Activated CD8-positive, alpha-beta memory T cell treated with anti-CD3 and anti-CD28 coated beads for 36 hours (primary cell): ENCODE measurements at regions not wholly inside any gene's neighbourhood (a gene's known extent, or its start where the extent isn't known, plus 50 kb on each side); places are given as distances from the start of the nearest gene placed in this dataset.
"Not testable (repeated sequence)": the region's sequence is repeated elsewhere in the genome, so short reads cannot be mapped to it uniquely, and the experiment has no call there.

Experiments
- CTCF ChIA-PET: fragments of 350-600 bp; sonication (Branson Sonifier 250); formaldehyde crosslinking; loops from one replicate; lab custom pipeline; 2021; ENCODE audit warnings: antibody characterized with exemption; lab: Charles Lee
- POLR2A ChIA-PET: fragments of 350-600 bp; sonication (Branson Sonifier 250); formaldehyde crosslinking; loops from one replicate; lab custom pipeline; 2021; ENCODE audit warnings: antibody characterized with exemption; lab: Charles Lee

DNA sequence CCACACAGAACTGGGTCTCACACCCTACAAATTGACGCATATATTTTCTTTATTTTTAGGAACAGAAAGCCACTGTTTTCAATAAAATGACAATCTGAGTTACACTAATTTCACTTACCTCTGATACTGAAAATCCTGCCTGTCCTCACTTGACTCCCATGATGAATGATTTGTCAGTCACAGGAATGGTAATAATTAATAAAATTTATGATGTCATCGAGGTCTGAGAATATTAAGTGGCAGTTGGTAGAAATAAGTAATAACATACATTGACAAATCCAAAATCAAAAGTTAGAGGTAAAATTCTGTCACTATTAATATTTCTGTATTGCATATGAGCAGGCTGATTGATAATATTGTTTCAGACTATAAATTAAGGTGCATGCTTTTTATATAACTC, 418.7 kb upstream of the RGS18 start:
- ChIA-PET POLR2A (no interaction called here), CTCF (no interaction called here)

DNA sequence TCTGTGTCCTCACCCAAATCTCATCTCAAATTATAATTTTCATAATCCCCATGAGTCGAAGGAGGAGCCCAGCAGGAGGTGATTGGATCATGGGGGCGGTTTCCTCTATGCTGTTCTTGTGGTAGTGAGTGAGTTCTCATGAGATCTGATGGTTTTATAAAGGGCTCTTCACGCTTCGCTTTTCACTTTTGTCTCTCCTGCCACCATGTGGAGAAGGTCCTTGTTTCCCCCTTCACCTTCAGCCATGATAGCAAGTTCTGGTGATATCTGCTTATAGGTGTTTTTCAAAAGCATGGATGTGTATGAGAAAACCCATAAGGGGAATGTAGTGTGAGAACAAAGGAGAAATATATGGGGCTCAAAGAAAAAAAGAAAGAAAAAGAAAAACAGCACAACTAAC, 405.9 kb upstream of the RGS18 start:
- ChIA-PET CTCF (no interaction called here), POLR2A (no interaction called here)

DNA sequence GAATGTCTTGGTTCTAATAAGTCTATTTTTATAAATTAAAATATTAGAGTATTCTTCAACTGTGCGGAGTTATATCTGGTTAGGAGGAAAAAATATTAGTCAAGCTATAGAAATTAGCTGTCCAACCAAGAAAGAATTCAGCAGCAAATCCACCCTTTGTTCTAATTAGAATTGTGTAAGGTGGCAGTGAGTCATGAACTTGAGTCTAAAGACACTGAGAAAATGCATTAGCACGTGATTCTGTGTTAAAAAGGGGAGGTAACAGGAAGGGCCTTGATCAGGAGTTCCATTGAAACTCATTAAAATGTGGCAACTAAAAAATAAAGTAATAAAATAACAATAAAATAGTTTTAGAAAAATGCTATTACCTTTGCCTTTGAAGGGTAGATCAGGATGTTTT, 398.2 kb upstream of the RGS18 start:
- ChIA-PET CTCF (no interaction called here), POLR2A (no interaction called here)

DNA sequence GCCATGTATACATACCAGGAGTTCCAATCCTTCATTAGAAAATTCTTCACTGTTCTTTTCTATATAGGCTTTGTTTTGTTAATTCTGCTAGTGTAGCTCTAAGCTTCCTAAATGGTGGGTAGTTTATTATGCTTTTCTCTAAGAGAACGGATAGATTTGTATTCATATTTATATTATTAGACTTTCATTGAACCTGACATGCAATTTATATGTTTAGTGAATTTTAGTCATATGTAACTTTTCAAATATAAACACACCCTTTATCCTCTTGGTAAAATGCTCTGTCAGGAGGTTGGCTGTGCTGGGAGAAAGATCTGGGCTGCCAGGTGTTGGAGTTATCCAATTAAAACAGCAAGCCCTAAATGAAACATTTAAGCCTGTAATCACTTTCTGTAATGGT, 369.7 kb upstream of the RGS18 start:
- CTCF ChIA-PET = no interaction called here
- POLR2A ChIA-PET = no interaction called here

DNA sequence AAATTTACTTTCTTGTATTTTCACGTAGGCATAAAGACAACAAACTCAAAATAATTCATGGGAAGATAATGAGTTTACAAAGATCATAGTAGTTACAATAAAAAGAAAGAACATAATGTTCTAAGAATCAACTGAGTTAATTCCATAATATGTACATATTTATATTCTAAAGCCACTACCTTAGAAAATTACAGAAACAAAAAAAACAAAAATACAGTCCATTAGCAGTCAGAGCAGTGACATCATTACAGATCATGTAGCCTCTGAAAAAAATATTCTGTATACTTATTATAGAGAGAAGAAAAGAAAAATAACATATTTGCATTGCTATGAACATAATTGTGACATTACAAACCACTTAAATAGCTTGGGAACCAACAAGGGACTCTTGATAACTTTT, 360.1 kb upstream of the RGS18 start:
- ChIA-PET CTCF (no interaction called here), POLR2A (no interaction called here)

DNA sequence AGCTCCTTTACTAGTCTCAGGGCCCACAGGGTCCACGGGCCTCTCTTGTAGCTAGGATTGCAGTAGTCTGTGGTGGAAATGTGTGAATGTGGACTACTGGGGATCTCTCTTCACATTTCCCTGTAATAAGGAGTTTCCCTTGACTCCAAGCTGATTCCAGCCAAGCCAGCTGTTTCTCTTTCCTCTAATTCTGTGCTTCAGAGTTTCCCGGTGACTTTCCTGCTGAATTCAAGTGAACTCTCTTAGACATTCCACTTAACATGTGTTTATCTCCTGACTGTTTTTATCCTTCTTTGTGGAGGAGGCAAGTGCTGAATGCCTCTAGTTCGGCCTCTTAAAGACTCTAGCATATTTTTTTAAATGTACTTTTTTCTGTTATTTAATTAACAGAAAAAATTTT, 354.0 kb upstream of the RGS18 start:
- ChIA-PET POLR2A (no interaction called here), CTCF (no interaction called here)

DNA sequence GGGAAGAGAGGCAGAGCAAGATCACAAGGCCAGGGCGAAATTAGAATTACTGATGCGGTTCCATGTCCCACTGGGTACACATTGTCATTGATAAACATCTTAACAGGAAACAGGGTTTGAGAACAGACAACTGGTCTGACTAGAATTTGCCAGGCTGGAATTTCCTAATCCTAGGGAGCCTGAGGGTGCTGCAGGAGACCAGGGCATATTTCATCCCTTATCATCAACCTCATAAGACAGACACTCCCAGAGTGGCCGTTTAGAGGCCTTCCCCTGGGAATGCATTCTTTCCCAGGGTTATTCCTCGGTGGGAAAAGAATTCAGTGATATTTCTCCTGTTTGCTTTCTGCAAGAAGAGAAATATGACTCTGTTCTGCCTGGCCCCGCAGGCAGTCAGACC, 344.7 kb upstream of the RGS18 start:
- POLR2A ChIA-PET, CTCF ChIA-PET: not testable (repeated sequence)

DNA sequence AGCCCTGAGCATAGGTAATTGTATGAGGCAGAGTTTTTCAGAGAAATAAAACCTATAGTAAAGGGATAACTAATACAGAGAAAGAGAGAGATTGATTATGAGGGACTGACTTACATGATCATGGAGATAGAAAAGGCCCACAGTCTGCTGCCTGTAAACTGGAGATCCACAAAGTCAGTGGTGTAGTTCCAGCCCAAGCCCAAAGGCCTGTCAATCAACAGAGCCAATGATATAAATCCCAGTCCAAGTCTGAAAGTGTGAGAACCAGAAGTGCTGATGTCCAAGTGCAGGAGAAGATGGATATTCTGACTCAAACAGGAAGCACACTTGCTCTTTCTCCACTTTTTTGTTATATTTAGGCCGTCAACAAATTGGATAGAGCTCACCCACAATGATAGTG, 340.1 kb upstream of the RGS18 start:
- CTCF ChIA-PET = no interaction called here
- POLR2A ChIA-PET = no interaction called here

DNA sequence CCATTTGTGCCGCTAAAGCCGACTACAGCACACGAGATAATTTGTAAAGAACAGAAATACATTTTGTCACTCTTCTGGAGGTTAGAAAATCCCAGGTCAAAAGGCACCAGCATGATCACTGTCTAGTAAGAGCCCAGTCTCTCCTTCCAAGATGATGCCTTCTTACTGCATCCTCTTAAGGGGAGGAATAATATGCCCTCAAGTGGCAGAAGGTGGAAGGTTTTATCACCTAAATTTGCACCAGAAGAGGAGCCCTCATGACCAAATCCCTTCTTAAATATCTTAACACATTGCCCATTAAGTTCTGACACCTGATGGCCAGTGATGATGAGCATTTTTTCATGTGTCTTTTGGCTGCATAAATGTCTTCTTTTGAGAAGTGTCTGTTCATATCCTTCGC, 326.7 kb upstream of the RGS18 start:
- CTCF ChIA-PET = no interaction called here
- POLR2A ChIA-PET = no interaction called here

DNA sequence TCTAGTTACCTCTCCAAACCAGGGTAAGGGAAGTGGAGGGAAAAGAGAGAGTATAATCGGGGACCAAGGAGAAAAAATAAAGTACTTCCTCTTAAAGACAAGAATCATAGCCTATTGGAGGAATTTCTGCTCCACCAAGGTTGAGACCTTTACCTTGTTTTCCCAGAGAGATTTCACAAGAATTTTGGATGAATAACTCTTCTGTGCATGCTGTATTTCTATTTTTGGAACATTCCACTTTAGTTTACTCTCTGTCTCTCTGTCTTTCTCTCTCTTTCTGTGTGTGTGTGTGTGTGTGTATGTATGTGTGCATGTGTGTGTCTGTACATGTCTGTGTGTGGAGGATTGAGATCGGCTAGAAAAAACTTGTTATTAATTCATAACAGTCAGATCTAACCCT, 318.4 kb upstream of the RGS18 start:
- CTCF ChIA-PET = no interaction called here
- POLR2A ChIA-PET = no interaction called here

DNA sequence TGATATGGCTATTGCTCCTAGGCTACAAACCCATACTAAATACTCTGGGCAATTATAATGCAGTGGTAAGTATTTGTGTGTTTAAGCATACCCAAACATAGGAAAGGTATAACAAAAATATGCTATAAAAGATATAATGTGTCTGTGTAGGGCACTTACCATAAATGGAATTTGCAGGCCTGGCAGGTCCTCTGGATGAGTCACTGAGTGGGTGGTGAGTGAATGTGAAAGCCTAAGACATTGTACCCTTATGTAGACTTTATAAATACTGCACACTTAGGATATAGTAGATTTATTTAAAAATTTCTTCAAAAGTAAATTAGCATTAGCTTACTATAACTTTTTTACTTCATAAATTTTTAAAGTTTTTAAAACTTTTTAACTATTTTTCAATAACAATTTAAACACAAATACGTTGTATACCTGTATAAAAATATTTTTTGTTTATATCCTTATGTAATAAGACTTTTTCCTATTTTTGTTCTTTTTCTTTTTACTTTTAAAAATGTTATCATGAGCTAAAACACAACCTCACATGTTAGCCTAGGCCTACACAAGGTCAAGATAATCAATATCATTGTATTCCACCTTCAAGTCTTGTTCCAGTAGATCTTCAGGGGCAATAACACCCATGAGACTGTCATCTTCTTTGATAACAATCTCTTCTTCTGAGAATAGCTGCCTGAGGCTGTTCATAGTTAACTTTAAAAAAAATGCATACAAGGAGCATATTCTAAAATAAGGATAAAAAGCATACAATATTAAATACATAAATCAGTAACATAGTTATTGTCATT, 306.3 kb upstream of the RGS18 start:
- CTCF ChIA-PET = no interaction called here
- POLR2A ChIA-PET = no interaction called here

DNA sequence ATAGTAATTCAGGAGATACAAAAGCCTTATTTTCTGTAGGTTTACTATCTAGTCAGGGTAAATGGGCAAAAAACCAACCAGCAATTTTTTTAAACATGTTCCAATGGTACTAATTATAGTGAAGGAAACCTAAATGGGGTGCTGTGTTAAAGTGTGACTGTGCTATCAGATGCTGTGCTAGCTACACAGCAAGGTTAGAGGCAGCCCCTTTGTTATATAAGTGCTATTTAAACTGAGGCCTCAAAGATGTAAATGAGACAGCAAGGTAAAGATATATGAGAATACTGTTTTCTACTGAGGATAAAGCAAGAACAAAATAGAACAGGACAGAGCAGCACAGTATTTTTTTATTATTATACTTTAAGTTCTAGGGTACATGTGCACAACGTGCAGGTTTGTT, 305.4 kb upstream of the RGS18 start:
- ChIA-PET CTCF (no interaction called here), POLR2A (no interaction called here)

DNA sequence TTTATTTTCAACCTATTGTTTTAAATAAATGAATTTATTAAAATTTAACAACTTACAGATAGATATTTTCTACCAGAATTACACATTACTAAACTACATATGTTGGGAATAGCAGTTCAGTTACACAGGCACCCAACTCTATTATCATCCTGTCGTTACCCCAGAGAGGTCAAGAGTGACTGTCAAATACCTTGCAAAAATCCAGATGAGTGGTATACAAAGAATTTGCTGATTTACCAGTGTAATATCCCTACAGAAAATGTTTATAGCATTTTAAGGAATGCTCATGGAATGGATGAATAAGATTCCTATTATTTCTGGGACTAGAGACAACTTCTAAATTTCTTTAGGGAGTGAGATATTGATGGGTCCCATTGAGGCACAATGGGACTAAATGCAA, 300.7 kb upstream of the RGS18 start:
- POLR2A ChIA-PET = no interaction called here
- CTCF ChIA-PET = no interaction called here

DNA sequence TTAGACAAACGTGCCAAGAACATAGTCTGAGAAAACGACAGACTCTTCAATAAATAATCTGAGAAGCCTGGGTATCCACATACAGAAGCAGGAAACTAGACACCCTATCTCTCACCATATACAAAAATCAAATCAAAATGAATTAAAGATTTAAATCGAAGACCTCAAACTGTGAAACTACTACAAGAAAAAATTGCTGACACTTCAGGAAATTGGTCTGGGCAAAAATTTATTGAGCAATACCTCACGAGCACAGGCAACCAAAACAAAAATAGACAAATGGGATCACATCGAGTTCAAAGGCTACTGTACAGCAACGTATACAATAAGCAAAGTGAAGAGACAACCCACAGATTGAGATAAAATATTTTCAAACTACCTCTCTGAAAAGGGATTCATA, 292.8 kb upstream of the RGS18 start:
- POLR2A ChIA-PET = no interaction called here
- CTCF ChIA-PET = no interaction called here

DNA sequence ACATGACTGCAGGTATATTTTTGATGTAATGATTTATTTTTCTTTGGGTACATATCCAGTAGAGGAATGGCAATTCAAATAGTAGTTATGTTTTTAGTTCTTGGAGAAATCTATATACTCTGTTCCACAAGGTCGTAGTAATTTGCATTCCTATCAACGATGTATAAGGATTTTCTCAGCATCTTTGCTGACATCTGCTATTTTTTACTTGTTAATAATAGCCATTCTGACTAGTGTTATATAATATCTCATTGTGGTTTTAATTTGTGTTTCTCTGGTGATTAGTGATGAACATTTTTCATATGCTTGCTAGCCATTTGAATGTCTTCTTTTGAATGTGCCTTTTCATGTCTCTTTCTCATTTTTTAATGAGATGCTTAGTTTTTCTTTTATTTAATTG, 292.1 kb upstream of the RGS18 start:
- POLR2A ChIA-PET = no interaction called here
- CTCF ChIA-PET = no interaction called here

DNA sequence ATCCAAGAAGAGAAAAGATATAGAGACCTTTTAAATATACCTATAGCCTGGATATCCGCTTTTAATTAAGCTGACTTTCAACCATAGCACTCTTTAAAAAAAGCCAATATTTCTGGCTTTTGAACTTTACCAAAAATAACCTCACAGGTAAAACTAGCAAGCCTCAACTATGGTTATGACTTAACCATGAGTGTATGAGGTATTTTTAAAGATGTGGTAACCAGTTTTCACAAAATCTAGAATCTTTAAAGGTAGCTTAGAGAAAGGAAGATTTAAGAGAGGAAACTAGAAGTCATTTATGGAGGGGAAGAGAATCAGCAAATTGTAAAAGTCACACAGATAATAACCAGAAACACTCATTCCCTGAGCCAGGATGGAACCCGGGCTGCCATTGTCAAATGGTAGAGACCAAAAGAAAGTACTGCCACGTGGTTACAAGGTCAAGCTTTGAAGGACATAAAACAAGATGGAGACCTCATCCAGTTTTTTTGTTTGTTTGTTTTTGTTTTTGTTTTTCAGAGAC, 288.4 kb upstream of the RGS18 start:
- ChIA-PET POLR2A (no interaction called here), CTCF (no interaction called here)

DNA sequence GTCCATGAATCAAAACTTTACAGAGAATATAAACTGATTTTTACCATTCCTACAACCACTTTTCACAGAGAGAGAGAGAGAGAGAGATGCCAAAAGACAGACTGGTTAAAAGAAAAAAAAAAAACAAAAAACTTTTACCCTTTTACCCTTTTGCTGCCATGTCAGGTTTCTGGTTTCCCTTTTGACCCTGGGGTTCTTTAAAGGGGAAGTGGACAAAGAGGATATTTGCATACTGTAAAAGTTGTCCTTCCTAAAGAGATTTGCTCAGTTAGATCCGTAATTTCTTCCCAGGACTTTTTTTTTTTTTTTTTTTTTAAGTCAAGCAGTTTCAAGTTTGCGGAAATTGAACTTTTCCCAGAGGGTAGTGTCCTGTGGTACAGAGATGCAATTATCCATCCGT, 287.8 kb upstream of the RGS18 start:
- CTCF ChIA-PET = no interaction called here
- POLR2A ChIA-PET = no interaction called here

DNA sequence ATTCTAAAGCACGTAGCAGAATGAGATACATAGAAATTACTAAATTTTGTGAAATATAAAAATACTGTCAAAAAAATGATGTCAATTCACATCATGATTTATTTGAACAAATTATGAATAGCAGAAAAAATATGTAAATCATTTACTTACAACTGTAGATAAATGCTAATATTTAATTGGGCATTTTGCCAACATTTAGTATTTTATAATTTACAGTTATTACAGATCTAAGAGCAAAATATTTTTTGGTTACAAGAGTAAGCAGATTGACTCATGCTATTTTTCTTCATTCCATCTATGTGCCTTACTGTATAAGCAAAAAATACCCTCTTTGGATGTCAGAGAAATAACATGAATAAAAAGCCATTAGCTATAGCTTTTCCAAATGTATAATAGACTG, 282.3 kb upstream of the RGS18 start:
- CTCF ChIA-PET = no interaction called here
- POLR2A ChIA-PET = no interaction called here

DNA sequence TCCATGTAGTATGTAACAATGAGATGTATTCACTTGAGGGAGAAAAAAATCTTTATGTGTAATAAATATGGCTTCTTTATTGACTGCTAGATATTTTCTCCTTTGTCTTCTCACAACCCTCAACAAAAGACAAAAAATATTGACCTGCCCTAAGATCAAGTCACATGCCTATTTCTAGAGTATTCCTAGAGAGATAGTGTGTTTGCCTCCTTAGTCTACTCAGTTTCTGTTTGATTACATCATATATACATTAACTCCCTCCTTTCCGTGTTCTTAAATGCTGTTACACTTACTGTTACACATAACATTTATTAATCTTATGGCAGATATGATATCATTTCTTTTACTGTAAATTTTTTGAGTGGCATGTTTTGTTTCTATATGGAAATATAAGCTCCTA, 281.6 kb upstream of the RGS18 start:
- ChIA-PET POLR2A (no interaction called here), CTCF (no interaction called here)

DNA sequence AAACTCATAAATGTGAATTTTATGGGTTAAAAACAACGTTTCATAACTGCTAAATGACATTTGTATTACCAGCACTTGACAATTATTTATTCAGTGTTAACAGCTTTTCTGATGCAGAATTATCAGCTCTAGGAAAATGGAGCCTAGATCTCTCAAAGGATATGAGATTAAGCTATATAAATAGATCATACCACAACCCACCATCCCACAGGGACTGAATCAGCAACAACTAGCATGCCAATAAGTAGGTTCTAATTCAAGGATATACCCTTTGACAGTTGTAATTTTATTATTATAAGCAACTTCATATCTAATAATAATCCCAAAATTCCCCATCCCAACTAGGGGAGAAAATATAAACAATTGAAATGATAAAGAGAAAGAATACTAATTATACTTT, 275.4 kb upstream of the RGS18 start:
- POLR2A ChIA-PET = no interaction called here
- CTCF ChIA-PET = no interaction called here

DNA sequence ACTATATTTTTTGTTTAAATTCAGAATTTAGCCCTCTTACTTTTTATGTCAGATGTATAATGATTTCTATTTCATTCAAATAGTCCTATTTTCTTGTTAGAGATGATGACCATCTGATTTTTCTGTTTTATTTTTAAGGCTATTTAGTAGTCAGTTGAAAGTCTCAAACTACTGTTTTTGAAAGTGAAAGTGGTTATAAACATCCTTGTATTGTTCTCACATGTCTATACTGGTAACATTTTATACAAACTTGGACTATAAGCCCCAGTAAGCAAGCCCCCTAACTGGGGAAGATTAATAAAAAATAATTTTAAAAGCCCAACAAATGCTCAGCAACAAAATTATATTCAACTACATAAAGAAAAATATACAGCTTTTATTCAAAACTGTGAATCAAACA, 271.3 kb upstream of the RGS18 start:
- CTCF ChIA-PET = no interaction called here

More for the DNA sequence above, 271.3 kb upstream of the RGS18 start:
- POLR2A ChIA-PET = no interaction called here
